MCF 10A (cell line): ENCODE measurements at regions not wholly inside any gene's neighbourhood (a gene's known extent, or its start where the extent isn't known, plus 50 kb on each side); places are given as distances from the start of the nearest gene placed in this dataset.

Experiments used
- BruUV-seq: library from RNA; stranded (reverse); fragments of 400-500 nt; replicated peaks from 2 replicates; lab custom pipeline; 2021; lab: Mats Ljungman, UMichigan
- CTCF ChIA-PET: fragments of 300-600 bp; sonication (Branson Sonifier 250); formaldehyde crosslinking; extraction: SDS; loops from one replicate; lab custom pipeline; 2021; ENCODE audit warnings: antibody characterized with exemption, inconsistent platforms; lab: Yijun Ruan, JAX
- POLR2A ChIA-PET: fragments of 300-600, 350-650 bp; sonication (Branson Sonifier 250); formaldehyde crosslinking; extraction: SDS; loops from one replicate; lab custom pipeline; 2020; ENCODE audit warnings: antibody characterized with exemption, inconsistent platforms; lab: Yijun Ruan, JAX
- DNase-seq: peaks from one replicate; pipeline ENCODE4 v3.0.0-alpha.2; 2018; ENCODE audit not compliant: unreplicated experiment
- H3K27ac Mint-ChIP-seq: one replicate; pipeline ENCODE4 v1.8.0; 2022; ENCODE audit warnings: mild to moderate bottlenecking, low read depth, mixed read lengths; ENCODE audit not compliant: unreplicated experiment
- H3K27me3 Mint-ChIP-seq: one replicate; pipeline ENCODE4 v1.8.0; 2022; ENCODE audit warnings: mixed read lengths; ENCODE audit not compliant: insufficient read depth, unreplicated experiment
- H3K36me3 Mint-ChIP-seq: one replicate; pipeline ENCODE4 v1.8.0; 2022; ENCODE audit warnings: mild to moderate bottlenecking, moderate library complexity, mixed read lengths; ENCODE audit not compliant: insufficient read depth, unreplicated experiment
- H3K4me1 Mint-ChIP-seq: one replicate; pipeline ENCODE4 v1.8.0; 2022; ENCODE audit warnings: mixed read lengths; ENCODE audit not compliant: insufficient read depth, unreplicated experiment
- H3K4me3 Mint-ChIP-seq: one replicate; pipeline ENCODE4 v1.8.0; 2022; ENCODE audit warnings: mild to moderate bottlenecking, moderate library complexity, mixed read lengths; ENCODE audit not compliant: unreplicated experiment
- H3K9me3 Mint-ChIP-seq: one replicate; pipeline ENCODE4 v1.8.0; 2022; ENCODE audit warnings: mixed read lengths; ENCODE audit not compliant: unreplicated experiment
- CTCF ChIP-seq: fragments of 200-600 bp; IDR thresholded peaks from one replicate; pipeline ENCODE4 v1.8.0; 2022; ENCODE audit warnings: antibody characterized with exemption, mild to moderate bottlenecking; ENCODE audit not compliant: unreplicated experiment
- intact Hi-C: fragments of 100-400 bp; cut with micrococcal nuclease; formaldehyde crosslinking; loops from 2 replicates; pipeline ENCODE4 v1.14.1; 2022

- ChIA-PET CTCF (no interaction called here), POLR2A (interaction anchor here (0.6 kb wide), 1 partner anchor 36 kb away, joined by 3 read pairs; no protein-coding TSS in a partner anchor)
- no peak for DNase-seq
- Mint-ChIP-seq H3K9me3 (no peaks in the 10 kb centered on the region), H3K27ac (no peak overlapping the region), H3K36me3 (no peaks in the 10 kb centered on the region), H3K27me3 (no peaks in the 10 kb centered on the region), H3K4me3 (no peak overlapping the region), H3K4me1 (peaks cover 6% of the 10 kb centered on the region)
- intact Hi-C loops = no loop called here
- TF ChIP-seq CTCF = no peak
- no TSS peak for BruUV-seq
These were observed 71.3 kb downstream of the TMEM18 start for GRCh38 chr2:605674-606608.

- Mint-ChIP-seq H3K27ac (no peak overlapping the region), H3K4me1 (peaks cover 6% of the 10 kb centered on the region), H3K9me3 (no peaks in the 10 kb centered on the region), H3K36me3 (no peaks in the 10 kb centered on the region), H3K4me3 (no peak overlapping the region), H3K27me3 (no peaks in the 10 kb centered on the region)
- ChIA-PET POLR2A (no interaction called here), CTCF (no interaction called here)
- intact Hi-C loops = no loop called here
- no TSS peak for BruUV-seq
- no peak for TF ChIP-seq CTCF
- no peak for DNase-seq
These were observed 72.2 kb downstream of the TMEM18 start for GRCh38 chr2:604854-605524.

GRCh38 chr2:604385-604784, 72.8 kb downstream of the TMEM18 start:
- no TSS peak for BruUV-seq
- intact Hi-C loops = no loop called here

More at GRCh38 chr2:604385-604784, 72.8 kb downstream of the TMEM18 start:
- H3K36me3 Mint-ChIP-seq = no peaks in the 10 kb centered on the region
- H3K4me3 Mint-ChIP-seq = no peak overlapping the region
- TF ChIP-seq CTCF = no peak
- POLR2A ChIA-PET = interaction anchor here (1.0 kb wide), 1 partner anchor 36 kb away, joined by 4 read pairs; no protein-coding TSS in a partner anchor
- no peak overlapping the region for H3K27ac Mint-ChIP-seq
- no peaks in the 10 kb centered on the region for H3K9me3 Mint-ChIP-seq
- H3K4me1 Mint-ChIP-seq = peaks cover 6% of the 10 kb centered on the region
- no peak for DNase-seq
- H3K27me3 Mint-ChIP-seq = no peaks in the 10 kb centered on the region
- CTCF ChIA-PET = no interaction called here
